Prostate gland (tissue), 2 donors: ENCODE measurements at regions not wholly inside any gene's neighbourhood (a gene's known extent, or its start where the extent isn't known, plus 50 kb on each side); places are given as distances from the start of the nearest gene placed in this dataset.

Experiments
- CTCF ChIP-seq, 4 experiments: fragments of 200-600 bp in 2 of 4; fragments of 450-650 bp in 2 of 4; sonication (generic) in 2 of 4; IDR thresholded peaks; 1 replicate in 3 of 4; 2 replicates in 1 of 4; pipeline ENCODE4 v1.5.1; 2016 to 2019; ENCODE audit warnings: antibody characterized with exemption in 4 of 4, mild to moderate bottlenecking in 2 of 4, moderate library complexity in 2 of 4
- POLR2AphosphoS5 ChIP-seq: sonication (generic); formaldehyde crosslinking; IDR thresholded peaks from one replicate; pipeline ENCODE4 v1.6.1; 2017; ENCODE audit warnings: antibody characterized with exemption

GRCh38 chr21:28442085-28442484, 550.6 kb downstream of the LTN1 start:
- no peak for TF ChIP-seq CTCF (IDR thresholded peaks at IDR 0.05)
- TF ChIP-seq POLR2AphosphoS5 = no peak
